Breast epithelium (tissue), 3 donors: ENCODE measurements at regions not wholly inside any gene's neighbourhood (a gene's known extent, or its start where the extent isn't known, plus 50 kb on each side); places are given as distances from the start of the nearest gene placed in this dataset.

Source experiments
- CTCF ChIP-seq, 3 donors: fragments of 450-650 bp; IDR thresholded peaks; one replicate each; pipeline ENCODE4 v1.5.1; 2016 to 2017; ENCODE audit warnings: antibody characterized with exemption in 3 of 3, mild to moderate bottlenecking in 3 of 3, moderate library complexity in 3 of 3
- POLR2A ChIP-seq: fragments of 450-650 bp; IDR thresholded peaks from one replicate; pipeline ENCODE4 v1.6.1; 2016; ENCODE audit warnings: antibody characterized with exemption, mild to moderate bottlenecking, moderate library complexity
- POLR2AphosphoS5 ChIP-seq, 3 donors: sonication (generic); formaldehyde crosslinking; IDR thresholded peaks; one replicate each; pipeline ENCODE4 v1.6.1; 2017; ENCODE audit warnings: antibody characterized with exemption in 3 of 3

- TF ChIP-seq POLR2A (no peak), CTCF (IDR thresholded peaks at IDR 0.05) (no peak), POLR2AphosphoS5 (IDR thresholded peaks at IDR 0.05) (no peak)
These were observed 156.8 kb upstream of the PRMT6 start for GRCh38 chr1:106899644-106900043.
